ENCODE measurements at regions not wholly inside any gene's neighbourhood (a gene's known extent, or its start where the extent isn't known, plus 50 kb on each side); places are given as distances from the start of the nearest gene placed in this dataset.

DNA sequence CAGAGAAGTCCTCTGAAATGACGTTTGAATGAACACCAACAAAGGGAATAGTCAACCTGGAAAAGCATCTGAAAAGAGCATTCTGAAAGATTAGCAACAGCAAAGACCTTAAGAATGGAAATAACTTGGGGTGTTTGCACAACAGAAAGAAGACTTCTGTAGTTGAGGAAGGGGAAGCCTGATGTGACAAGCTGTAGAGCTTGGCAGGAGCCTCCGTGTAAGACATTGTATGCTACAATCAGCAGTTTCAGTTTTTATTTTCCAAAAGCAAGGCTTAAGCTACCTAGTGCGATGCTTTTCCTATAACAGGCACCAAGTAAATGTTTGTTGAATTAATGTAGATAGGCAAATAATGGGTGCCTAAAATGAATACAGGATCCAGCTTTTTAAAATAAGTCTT, 484.0 kb downstream of the SPRY1 start:
- Histone ChIP-seq H3K36me3 (ENCODE audit: control insufficient read depth in 3 of 3, insufficient read depth in 2 of 3, low read depth in 1 of 3, low read length in 3 of 3) (no peaks in the 10 kb centered on the region), H3K27me3 (ENCODE audit: control insufficient read depth in 3 of 3, insufficient read depth in 3 of 3, low read length in 3 of 3) (no peaks in the 10 kb centered on the region), H3K9me3 (ENCODE audit: control insufficient read depth in 2 of 2, insufficient read depth in 1 of 2, low read depth in 1 of 2, low read length in 1 of 2) (peaks cover 0 to 12% of the 10 kb centered on the region in 2 donors), H3K4me3 (ENCODE audit: low read depth in 1 of 3, low read length in 3 of 3) (no peak overlapping the region), H3K4me1 (ENCODE audit: control insufficient read depth in 3 of 3, insufficient read depth in 2 of 3, low read depth in 1 of 3, low read length in 2 of 3) (no peaks in the 10 kb centered on the region), H3K27ac (ENCODE audit: low read depth in 1 of 3, low read length in 2 of 3) (no peak overlapping the region)
- DNase-seq, result no peak
- 52 to 61% (median 52%) methylated on average over 3 of the region's 3 CpGs for WGBS, 3 donors
- FAIRE-seq, result no peak

DNA sequence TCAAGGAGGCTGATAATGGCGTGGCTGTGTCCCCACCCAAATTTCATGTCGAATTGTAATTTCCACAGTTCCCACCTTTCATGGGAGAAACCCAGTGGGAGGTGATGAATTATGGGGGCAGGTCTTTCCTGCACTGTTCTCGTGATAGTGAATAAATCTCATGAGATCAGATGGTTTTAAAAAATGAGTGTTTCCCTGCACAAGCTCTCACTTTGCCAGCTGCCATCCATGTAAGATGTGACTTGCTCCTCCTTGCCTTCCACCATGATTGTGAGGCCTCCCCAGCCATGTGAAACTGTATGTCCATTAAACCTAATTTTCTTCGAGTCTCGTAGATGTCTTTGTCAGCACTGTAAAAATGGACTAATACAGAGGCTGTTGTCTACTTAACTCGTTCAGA, 488.3 kb downstream of the SPRY1 start:
- no peak for FAIRE-seq
- H3K27me3 ChIP-seq (ENCODE audit: control insufficient read depth in 3 of 3, insufficient read depth in 3 of 3, low read length in 3 of 3), result no peaks in the 10 kb centered on the region
- no peak for DNase-seq
- H3K36me3 ChIP-seq (ENCODE audit: control insufficient read depth in 3 of 3, insufficient read depth in 2 of 3, low read depth in 1 of 3, low read length in 3 of 3), result no peaks in the 10 kb centered on the region
- no peak overlapping the region for H3K4me3 ChIP-seq (ENCODE audit: low read depth in 1 of 3, low read length in 3 of 3)
- 83 to 91% (median 84%) methylated on average over 6 of the region's 6 CpGs for WGBS, 3 donors
- H3K4me1 ChIP-seq (ENCODE audit: control insufficient read depth in 3 of 3, insufficient read depth in 2 of 3, low read depth in 1 of 3, low read length in 2 of 3), result peaks cover 0 to 2% (median 0%) of the 10 kb centered on the region in 3 donors
- H3K9me3 ChIP-seq (ENCODE audit: control insufficient read depth in 2 of 2, insufficient read depth in 1 of 2, low read depth in 1 of 2, low read length in 1 of 2), result peaks cover 0 to 7% of the 10 kb centered on the region in 2 donors
- no peak overlapping the region for H3K27ac ChIP-seq (ENCODE audit: low read depth in 1 of 3, low read length in 2 of 3)

- Histone ChIP-seq H3K27ac (ENCODE audit: low read depth in 1 of 3, low read length in 2 of 3) (no peak overlapping the region), H3K9me3 (ENCODE audit: control insufficient read depth in 2 of 2, insufficient read depth in 1 of 2, low read depth in 1 of 2, low read length in 1 of 2) (peaks cover 0 to 7% of the 10 kb centered on the region in 2 donors), H3K4me3 (ENCODE audit: low read depth in 1 of 3, low read length in 3 of 3) (no peak overlapping the region), H3K27me3 (ENCODE audit: control insufficient read depth in 3 of 3, insufficient read depth in 3 of 3, low read length in 3 of 3) (no peaks in the 10 kb centered on the region), H3K4me1 (ENCODE audit: control insufficient read depth in 3 of 3, insufficient read depth in 2 of 3, low read depth in 1 of 3, low read length in 2 of 3) (peaks cover 0 to 20% (median 0%) of the 10 kb centered on the region in 3 donors), H3K36me3 (ENCODE audit: control insufficient read depth in 3 of 3, insufficient read depth in 2 of 3, low read depth in 1 of 3, low read length in 3 of 3) (no peaks in the 10 kb centered on the region)
- FAIRE-seq, result no peak
- 74 to 79% (median 78%) methylated on average over 1 of the region's 1 CpG for WGBS, 3 donors
- no peak for DNase-seq
These were observed 492.9 kb downstream of the SPRY1 start for GRCh38 chr4:123889507-123889906.

DNA sequence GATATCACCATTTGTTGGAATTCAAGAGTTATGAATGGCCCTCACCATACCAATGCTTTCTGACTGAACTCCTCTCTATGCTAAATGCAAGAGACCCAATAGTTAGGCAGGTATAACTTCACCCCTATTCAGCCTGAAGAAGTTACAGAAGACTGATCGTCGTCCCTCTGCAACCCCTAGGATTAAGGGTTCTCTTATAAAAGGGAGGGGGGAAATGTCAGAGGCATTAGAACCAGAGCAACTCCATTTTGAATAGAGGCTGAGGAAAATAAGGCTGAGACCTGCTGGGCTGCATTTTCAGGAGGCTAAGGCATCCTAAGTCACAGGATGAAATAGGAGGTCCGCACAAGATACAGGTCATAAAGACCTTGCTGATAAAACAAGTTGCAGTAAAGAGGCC, 494.3 kb downstream of the SPRY1 start:
- no peak for FAIRE-seq
- 91 to 95% (median 93%) methylated on average over 3 of the region's 3 CpGs for WGBS, 3 donors

DNA sequence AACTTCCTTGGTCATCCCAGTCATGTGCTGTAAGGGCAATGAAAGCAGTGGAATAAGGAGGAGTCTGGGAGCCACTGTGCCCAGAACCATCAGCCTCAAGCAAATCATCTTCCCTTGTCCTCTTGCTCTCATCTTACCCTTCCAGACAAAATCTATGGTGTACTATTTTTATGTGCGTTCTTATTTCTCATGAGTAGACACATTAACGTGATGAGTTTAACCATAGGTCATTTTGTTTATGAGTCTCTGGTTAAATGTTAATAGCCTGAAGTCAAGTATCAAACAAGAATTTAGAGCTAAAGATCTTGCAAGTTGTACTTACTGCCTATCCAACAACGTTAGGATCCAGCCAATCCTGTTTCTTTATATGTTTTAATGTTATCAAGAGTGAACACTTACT, 495.3 kb downstream of the SPRY1 start:
- peaks cover 0 to 9% of the 10 kb centered on the region in 2 donors for H3K9me3 ChIP-seq (ENCODE audit: control insufficient read depth in 2 of 2, insufficient read depth in 1 of 2, low read depth in 1 of 2, low read length in 1 of 2)
- peak in 1 of 2 donors; percentile 39 for DNase-seq
- 36 to 58% (median 54%) methylated on average over 3 of the region's 3 CpGs for WGBS, 3 donors

More for the DNA sequence above, 494.3 kb downstream of the SPRY1 start:
- no peaks in the 10 kb centered on the region for H3K27me3 ChIP-seq (ENCODE audit: control insufficient read depth in 3 of 3, insufficient read depth in 3 of 3, low read length in 3 of 3)
- H3K27ac ChIP-seq (ENCODE audit: low read depth in 1 of 3, low read length in 2 of 3), result no peak overlapping the region
- DNase-seq, result no peak
- no peak overlapping the region for H3K4me3 ChIP-seq (ENCODE audit: low read depth in 1 of 3, low read length in 3 of 3)
- peaks cover 0 to 24% (median 0%) of the 10 kb centered on the region in 3 donors for H3K4me1 ChIP-seq (ENCODE audit: control insufficient read depth in 3 of 3, insufficient read depth in 2 of 3, low read depth in 1 of 3, low read length in 2 of 3)
- peaks cover 0 to 9% of the 10 kb centered on the region in 2 donors for H3K9me3 ChIP-seq (ENCODE audit: control insufficient read depth in 2 of 2, insufficient read depth in 1 of 2, low read depth in 1 of 2, low read length in 1 of 2)
- H3K36me3 ChIP-seq (ENCODE audit: control insufficient read depth in 3 of 3, insufficient read depth in 2 of 3, low read depth in 1 of 3, low read length in 3 of 3), result no peaks in the 10 kb centered on the region

GRCh38 chr4:123892368-123892976, 495.9 kb downstream of the SPRY1 start:
- no peak for FAIRE-seq

More for the DNA sequence above, 495.3 kb downstream of the SPRY1 start:
- Histone ChIP-seq H3K27ac (ENCODE audit: low read depth in 1 of 3, low read length in 2 of 3) (peak overlapping the region in 1 of 3 donors; percentile 3), H3K4me3 (ENCODE audit: low read depth in 1 of 3, low read length in 3 of 3) (no peak overlapping the region), H3K4me1 (ENCODE audit: control insufficient read depth in 3 of 3, insufficient read depth in 2 of 3, low read depth in 1 of 3, low read length in 2 of 3) (peaks cover 0 to 24% (median 0%) of the 10 kb centered on the region in 3 donors), H3K36me3 (ENCODE audit: control insufficient read depth in 3 of 3, insufficient read depth in 2 of 3, low read depth in 1 of 3, low read length in 3 of 3) (no peaks in the 10 kb centered on the region), H3K27me3 (ENCODE audit: control insufficient read depth in 3 of 3, insufficient read depth in 3 of 3, low read length in 3 of 3) (no peaks in the 10 kb centered on the region)
- FAIRE-seq, result no peak

DNA sequence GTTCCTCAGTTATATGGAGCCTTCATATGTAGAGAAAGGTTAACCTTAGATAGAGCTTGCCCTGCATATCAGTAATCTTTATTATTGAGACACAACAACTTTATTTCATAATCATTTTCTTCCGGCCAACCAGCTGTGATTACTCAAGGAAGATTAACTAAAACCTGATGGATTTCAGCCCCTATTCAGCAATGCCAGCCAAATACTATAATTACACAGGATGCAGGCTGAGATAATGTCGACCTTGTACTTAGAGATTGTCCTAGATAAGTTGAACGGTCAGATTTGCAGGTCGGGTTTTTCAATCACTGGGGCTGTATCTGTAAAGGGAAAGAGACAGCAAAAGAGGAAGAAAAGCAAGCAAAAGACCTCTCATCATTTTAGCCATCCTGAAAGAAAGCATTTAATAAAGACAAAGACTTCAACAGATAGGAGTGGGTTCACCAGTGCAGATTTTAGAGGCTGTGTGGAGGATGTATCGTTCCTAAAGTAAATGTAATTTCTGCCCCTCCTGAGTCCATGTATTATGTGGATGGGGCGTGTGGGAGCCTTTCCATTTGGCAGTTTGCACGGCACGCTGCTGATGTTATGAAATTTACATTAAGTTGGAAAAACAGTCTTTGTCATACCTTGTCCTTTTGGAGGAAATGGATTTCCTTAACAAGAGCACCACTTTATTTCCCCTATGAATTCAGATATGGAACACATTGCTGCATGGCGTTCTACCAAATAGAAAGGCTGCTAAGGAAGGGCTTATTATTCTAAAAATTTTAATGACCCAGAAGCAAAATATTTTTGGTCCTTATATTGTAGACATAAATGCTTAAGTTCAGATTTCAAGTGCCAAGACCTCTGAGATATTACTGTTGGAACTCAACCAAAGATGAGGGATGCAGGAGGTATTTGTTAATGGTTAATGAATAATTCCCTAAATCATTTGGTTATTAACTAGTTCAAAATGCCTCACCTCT, 496.7 kb downstream of the SPRY1 start:
- Histone ChIP-seq H3K36me3 (ENCODE audit: control insufficient read depth in 3 of 3, insufficient read depth in 2 of 3, low read depth in 1 of 3, low read length in 3 of 3) (no peaks in the 10 kb centered on the region), H3K9me3 (ENCODE audit: control insufficient read depth in 2 of 2, insufficient read depth in 1 of 2, low read depth in 1 of 2, low read length in 1 of 2) (peaks cover 0 to 9% of the 10 kb centered on the region in 2 donors), H3K4me1 (ENCODE audit: control insufficient read depth in 3 of 3, insufficient read depth in 2 of 3, low read depth in 1 of 3, low read length in 2 of 3) (peaks cover 0 to 24% (median 0%) of the 10 kb centered on the region in 3 donors), H3K4me3 (ENCODE audit: low read depth in 1 of 3, low read length in 3 of 3) (no peak overlapping the region), H3K27ac (ENCODE audit: low read depth in 1 of 3, low read length in 2 of 3) (peak overlapping the region in 1 of 3 donors; percentile 37), H3K27me3 (ENCODE audit: control insufficient read depth in 3 of 3, insufficient read depth in 3 of 3, low read length in 3 of 3) (no peaks in the 10 kb centered on the region)
- 28 to 42% (median 35%) methylated on average over 9 of the region's 9 CpGs for WGBS, 3 donors
- DNase-seq (peak in 1 of 2 donors; percentile 59), FAIRE-seq (no peak)

More at GRCh38 chr4:123892368-123892976, 495.9 kb downstream of the SPRY1 start:
- no peaks in the 10 kb centered on the region for H3K36me3 ChIP-seq (ENCODE audit: control insufficient read depth in 3 of 3, insufficient read depth in 2 of 3, low read depth in 1 of 3, low read length in 3 of 3)
- 64 to 77% (median 69%) methylated on average over 4 of the region's 4 CpGs for WGBS, 3 donors
- H3K4me1 ChIP-seq (ENCODE audit: control insufficient read depth in 3 of 3, insufficient read depth in 2 of 3, low read depth in 1 of 3, low read length in 2 of 3), result peaks cover 0 to 24% (median 0%) of the 10 kb centered on the region in 3 donors
- H3K27ac ChIP-seq (ENCODE audit: low read depth in 1 of 3, low read length in 2 of 3), result peak overlapping the region in 2 of 3 donors; percentile 20 to 37
- no peak overlapping the region for H3K4me3 ChIP-seq (ENCODE audit: low read depth in 1 of 3, low read length in 3 of 3)
- DNase-seq, result no peak
- no peaks in the 10 kb centered on the region for H3K27me3 ChIP-seq (ENCODE audit: control insufficient read depth in 3 of 3, insufficient read depth in 3 of 3, low read length in 3 of 3)
- peaks cover 0 to 9% of the 10 kb centered on the region in 2 donors for H3K9me3 ChIP-seq (ENCODE audit: control insufficient read depth in 2 of 2, insufficient read depth in 1 of 2, low read depth in 1 of 2, low read length in 1 of 2)

GRCh38 chr4:123896446-123897071, 500.0 kb downstream of the SPRY1 start:
- DNase-seq (no peak), FAIRE-seq (no peak)
- Histone ChIP-seq H3K36me3 (ENCODE audit: control insufficient read depth in 3 of 3, insufficient read depth in 2 of 3, low read depth in 1 of 3, low read length in 3 of 3) (no peaks in the 10 kb centered on the region), H3K27ac (ENCODE audit: low read depth in 1 of 3, low read length in 2 of 3) (no peak overlapping the region), H3K27me3 (ENCODE audit: control insufficient read depth in 3 of 3, insufficient read depth in 3 of 3, low read length in 3 of 3) (no peaks in the 10 kb centered on the region), H3K9me3 (ENCODE audit: control insufficient read depth in 2 of 2, insufficient read depth in 1 of 2, low read depth in 1 of 2, low read length in 1 of 2) (peaks cover 0 to 7% of the 10 kb centered on the region in 2 donors), H3K4me3 (ENCODE audit: low read depth in 1 of 3, low read length in 3 of 3) (no peak overlapping the region), H3K4me1 (ENCODE audit: control insufficient read depth in 3 of 3, insufficient read depth in 2 of 3, low read depth in 1 of 3, low read length in 2 of 3) (peaks cover 0 to 22% (median 0%) of the 10 kb centered on the region in 3 donors)

Measured in small intestine (tissue), 7 donors.